KG1 (cell line): ENCODE measurements at regions not wholly inside any gene's neighbourhood (a gene's known extent, or its start where the extent isn't known, plus 50 kb on each side); places are given as distances from the start of the nearest gene placed in this dataset.
A peak's percentile ranks its signal among the peaks of the same experiment; 100 is the strongest.
"Not testable (repeated sequence)": the region's sequence is repeated elsewhere in the genome, so short reads cannot be mapped to it uniquely, and the experiment has no call there.

Experiments used
- DNase-seq: peaks from one replicate; lab custom pipeline; 2025; lab: John Stamatoyannopoulos, UW

- no peak for DNase-seq
Measured at GRCh38 chr18:62629031-62629430, 86.3 kb upstream of the PHLPP1 start.

DNA sequence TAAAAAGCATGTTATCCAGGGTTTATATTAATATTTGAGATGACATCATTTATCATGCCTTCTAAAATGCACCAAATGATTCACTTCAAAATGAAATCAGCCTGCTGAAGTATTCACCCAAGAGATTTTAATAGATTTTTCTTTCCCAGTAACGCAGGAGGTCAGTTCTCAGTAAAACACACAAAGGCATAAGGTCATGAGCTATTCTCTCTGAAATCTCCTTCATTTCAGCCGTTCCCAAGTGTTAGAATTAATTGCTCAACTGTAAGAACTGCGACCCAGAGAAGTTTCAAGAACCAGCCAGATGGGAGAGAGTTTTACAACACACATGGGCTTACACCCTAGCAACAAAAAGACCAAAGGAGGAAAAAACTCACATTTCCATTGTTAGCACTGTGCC, 84.2 kb upstream of the PHLPP1 start:
- DNase-seq, result no peak

GRCh38 chr18:62632788-62633455, 82.4 kb upstream of the PHLPP1 start:
- DNase-seq, result no peak

GRCh38 chr18:62634458-62634857, 80.9 kb upstream of the PHLPP1 start:
- DNase-seq, result no peak

- no peak for DNase-seq
Measured at GRCh38 chr18:62634979-62635630, 80.2 kb upstream of the PHLPP1 start.

DNA sequence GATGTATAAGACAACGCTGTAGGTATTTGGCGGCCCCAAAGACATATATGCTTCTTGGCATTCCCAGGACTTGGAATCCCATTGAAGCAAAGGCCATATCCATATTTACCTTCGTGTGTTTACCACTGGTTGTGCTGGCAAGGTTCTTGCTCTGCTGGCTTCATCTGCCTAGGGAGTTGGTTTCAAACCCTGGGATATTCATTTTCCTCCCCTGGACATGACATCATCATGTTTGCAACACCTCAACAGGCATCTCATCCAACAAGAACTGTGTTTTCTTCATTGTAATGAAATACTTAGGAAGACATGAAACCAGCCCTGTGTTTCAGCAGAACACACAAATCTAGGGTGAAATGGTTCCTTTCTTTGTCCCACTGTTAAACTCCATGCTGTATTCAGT, 77.9 kb upstream of the PHLPP1 start:
- DNase-seq, result no peak

DNA sequence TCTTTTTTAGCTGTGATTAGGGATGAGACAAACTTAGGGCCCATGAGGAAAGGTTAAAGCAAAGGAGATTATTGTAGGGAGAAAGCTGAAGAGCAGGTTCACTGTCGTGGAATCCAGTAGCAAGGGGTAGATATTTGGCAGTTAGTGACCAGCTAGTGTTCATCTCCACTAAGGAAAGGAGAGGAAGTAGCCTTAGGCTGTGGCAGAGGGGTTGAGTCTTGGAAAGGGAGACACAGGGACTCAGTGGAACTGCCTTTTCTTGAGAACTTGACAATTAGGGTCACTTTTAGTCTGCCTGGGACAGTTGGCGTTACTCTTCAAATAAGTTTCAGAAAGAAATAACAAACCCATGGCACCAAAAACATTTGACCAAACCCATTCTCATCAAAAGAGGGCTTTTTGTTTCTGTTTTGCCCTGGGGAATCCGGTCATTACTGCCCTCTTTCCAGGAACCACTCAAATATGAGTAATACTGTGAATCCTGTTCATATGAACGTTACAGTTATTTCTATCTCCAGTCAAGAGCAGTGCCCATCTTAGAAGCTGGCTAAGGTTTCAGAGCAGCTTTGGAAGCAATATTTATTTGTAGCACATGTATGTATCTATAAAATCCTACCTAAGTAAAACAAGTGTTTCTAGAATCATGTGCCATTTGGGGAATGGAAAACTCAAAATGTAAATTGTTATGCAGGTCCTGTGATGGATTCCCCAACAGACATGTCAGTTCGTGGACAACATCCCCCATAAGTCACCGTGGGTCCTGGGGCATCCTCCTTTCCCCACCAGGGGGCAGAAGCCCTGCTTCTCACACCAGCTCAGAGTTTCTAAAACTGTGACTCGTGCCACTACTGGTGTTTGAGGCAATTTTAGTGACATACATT, 77.3 kb upstream of the PHLPP1 start:
- DNase-seq, result peak; percentile 54

GRCh38 chr18:62643181-62643580, 72.2 kb upstream of the PHLPP1 start:
- no peak for DNase-seq

DNA sequence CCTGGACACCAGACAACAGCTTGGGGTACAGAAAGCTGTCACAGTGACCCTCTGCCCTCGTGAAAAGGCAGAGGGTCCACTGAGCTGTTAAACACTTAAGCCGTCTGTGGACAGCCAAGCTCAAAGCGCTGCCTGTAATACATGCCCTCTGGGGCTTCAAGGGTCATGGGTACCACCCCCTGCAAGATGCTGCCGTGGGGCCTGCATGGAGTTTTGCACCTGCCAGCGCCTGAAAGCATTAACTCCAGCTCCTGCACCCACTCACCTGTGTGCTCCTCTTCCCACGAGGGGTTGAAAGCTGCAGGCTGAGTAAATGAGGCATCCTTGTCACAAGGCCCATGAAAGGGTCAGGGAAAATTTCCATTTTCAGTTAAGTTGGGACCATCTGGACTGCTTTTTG, 70.6 kb upstream of the PHLPP1 start:
- DNase-seq, result no peak

- no peak for DNase-seq
Measured at GRCh38 chr18:62647179-62647578, 68.2 kb upstream of the PHLPP1 start.

GRCh38 chr18:62648045-62648678, 67.2 kb upstream of the PHLPP1 start:
- DNase-seq, result no peak

DNA sequence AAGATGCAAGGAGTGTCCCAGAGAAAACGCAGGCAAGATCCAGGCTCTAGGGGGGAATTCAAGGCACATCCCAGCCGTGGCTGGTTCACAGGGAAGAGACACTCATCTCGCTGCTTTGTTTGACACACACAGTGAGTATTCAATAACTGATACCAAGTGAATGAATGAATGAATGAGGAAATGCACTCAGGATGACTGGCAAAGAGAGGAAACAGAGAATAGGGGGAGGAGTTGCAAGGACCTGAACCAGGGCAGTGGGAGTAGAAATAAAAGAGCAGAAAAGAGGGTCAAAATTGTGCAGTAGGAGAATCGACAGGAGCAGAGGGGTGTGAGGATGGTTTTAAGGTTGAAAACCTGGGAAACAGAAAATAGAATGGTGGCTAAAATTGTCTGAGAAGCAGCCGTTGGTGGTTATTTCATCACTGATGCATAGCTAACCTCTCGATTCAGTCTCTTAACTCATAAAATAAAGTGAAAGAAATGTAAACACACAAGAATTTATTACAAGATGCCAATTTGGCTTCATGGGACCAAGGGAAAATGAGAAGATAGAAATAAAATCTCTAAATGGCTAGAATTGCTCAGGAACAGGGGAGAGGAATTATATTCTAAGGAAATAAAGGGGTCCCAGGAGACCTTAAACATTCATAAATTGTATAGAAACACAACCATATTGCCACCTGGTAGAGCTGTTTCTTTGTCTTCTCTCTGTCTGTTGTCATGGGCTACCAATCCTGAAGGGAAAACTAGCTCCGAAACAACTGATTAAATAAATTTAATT, 63.9 kb upstream of the PHLPP1 start:
- DNase-seq, result no peak

- DNase-seq, result not testable (repeated sequence)
Measured at GRCh38 chr18:62652057-62652629, 63.2 kb upstream of the PHLPP1 start.

GRCh38 chr18:62655520-62656219, 59.7 kb upstream of the PHLPP1 start:
- DNase-seq, result no peak

DNA sequence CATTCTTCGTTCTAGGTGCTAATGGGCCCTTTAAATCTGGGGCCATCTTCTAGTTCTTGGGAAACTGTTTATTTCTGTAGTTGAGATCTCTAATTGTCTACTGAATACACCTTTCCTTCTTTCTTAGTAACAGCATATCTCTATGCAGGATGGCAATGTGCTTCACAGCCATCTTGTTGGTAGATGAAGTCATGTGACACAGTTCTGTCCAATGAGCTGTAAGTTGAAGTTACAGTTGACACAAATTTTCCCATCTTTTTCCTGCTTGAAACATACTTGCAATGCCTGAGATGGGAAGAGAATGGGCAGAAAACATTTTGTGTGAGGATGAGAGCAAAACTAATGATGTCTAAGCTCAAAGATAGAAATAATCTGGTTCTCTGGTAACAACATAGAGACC, 57.3 kb upstream of the PHLPP1 start:
- no peak for DNase-seq

DNA sequence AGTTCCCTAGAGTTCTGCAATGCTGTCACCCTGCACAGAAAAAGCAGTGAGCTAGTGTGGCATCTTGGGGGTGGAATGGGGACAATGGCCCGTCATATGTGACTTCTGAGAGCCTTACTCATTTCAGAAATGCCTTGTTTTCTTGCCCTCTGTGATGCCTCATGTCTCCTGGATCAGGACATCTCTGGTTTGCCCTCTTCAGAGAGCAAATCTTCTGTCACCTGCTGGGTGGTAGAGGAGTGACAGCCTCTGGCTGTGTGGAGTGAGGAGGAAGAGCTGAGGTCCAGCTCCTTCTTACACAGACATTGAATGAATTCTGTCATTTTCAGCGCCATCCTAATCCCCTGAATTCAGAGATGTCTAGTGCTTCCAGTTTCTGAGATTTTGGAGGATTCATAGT, 55.6 kb upstream of the PHLPP1 start:
- no peak for DNase-seq

- no peak for DNase-seq
Measured at GRCh38 chr18:62660691-62661090, 54.6 kb upstream of the PHLPP1 start.

GRCh38 chr18:62663731-62664336, 51.5 kb upstream of the PHLPP1 start:
- no peak for DNase-seq

GRCh38 chr18:62664414-62664813, 50.9 kb upstream of the PHLPP1 start:
- DNase-seq, result no peak

- DNase-seq, result no peak
Measured at GRCh38 chr18:62665188-62665587, 50.2 kb upstream of the PHLPP1 start.
